IPS-18a (cell line): ENCODE measurements at regions not wholly inside any gene's neighbourhood (a gene's known extent, or its start where the extent isn't known, plus 50 kb on each side); places are given as distances from the start of the nearest gene placed in this dataset.
"Not testable (repeated sequence)": the region's sequence is repeated elsewhere in the genome, so short reads cannot be mapped to it uniquely, and the experiment has no call there.

ENCODE experiments used
- H3K27ac ChIP-seq: one replicate; pipeline ENCODE4 v1.5.1; 2013; ENCODE audit warnings: low read length
- H3K27me3 ChIP-seq: one replicate; pipeline ENCODE4 v1.6.1; 2013; ENCODE audit warnings: mild to moderate bottlenecking, low read length; ENCODE audit not compliant: control insufficient read depth, insufficient read depth
- H3K36me3 ChIP-seq: one replicate; pipeline ENCODE4 v1.6.1; 2013; ENCODE audit warnings: low read depth, low read length; ENCODE audit not compliant: control insufficient read depth
- H3K4me1 ChIP-seq: one replicate; pipeline ENCODE4 v1.6.1; 2013; ENCODE audit warnings: low read depth, low read length; ENCODE audit not compliant: control insufficient read depth
- H3K4me3 ChIP-seq: one replicate; pipeline ENCODE4 v1.5.1; 2013; ENCODE audit warnings: low read length
- H3K9ac ChIP-seq: one replicate; pipeline ENCODE4 v1.6.1; 2013; ENCODE audit warnings: mild to moderate bottlenecking, low read length, moderate library complexity
- H3K9me3 ChIP-seq: one replicate; pipeline ENCODE4 v1.6.1; 2013; ENCODE audit warnings: low read depth, low read length; ENCODE audit not compliant: control insufficient read depth

DNA sequence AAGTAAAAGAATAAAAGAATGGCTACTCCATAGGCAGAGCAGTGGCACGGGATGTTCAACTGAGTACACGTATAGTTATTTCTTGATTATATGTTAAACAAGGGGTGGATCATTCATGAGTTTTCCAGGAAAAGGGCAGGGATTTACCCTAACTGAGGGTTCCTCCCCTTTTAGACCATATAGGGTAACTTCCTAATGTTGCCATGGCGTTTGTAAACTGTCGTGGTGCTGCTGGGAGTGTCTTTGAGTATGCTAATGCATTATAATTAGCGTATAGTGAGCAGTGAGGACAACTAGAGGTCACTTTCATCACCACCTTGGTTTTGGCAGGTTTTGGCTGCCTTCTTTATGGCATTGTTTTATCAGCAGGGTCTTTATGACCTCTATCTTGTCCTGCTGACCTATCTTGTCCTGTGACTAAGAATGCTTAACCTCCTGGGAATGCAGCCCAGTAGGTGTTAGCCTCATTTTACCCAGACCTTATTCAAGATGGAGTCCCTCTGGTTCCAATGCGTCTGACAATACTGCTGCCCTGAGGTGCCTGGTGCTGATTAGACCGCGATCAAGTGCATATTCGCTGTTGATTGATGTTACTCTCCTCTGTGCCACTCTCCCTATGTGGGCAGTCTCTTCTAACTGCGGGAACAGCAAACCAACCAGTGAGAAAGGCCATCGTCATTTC, 67.6 kb upstream of the AMN1 start:
- no peak overlapping the region for H3K9ac ChIP-seq
- H3K27me3 ChIP-seq, result no peaks in the 10 kb centered on the region
- H3K4me1 ChIP-seq, result no peaks in the 10 kb centered on the region
- H3K36me3 ChIP-seq, result no peaks in the 10 kb centered on the region
- no peak overlapping the region for H3K4me3 ChIP-seq
- no peaks in the 10 kb centered on the region for H3K9me3 ChIP-seq
- no peak overlapping the region for H3K27ac ChIP-seq

DNA sequence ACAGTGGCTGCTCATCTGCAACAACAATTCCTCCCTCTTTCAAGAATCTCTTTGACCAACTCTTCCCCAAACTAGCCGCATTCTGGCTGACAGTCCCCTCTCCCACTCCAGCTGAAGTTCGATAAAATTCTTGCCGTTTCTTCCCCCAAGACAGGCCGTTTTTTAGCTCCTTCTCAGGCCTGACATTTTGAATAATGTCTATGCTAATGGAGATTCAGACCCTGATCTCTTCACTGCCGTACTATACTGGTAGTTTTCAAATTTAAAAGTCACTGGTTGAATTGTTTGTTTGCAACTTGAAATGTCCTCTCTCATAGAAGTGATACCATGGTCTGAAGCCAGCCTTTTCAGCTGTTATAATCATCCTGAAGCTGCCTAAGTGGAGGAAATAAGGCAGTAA, 65.9 kb upstream of the AMN1 start:
- Histone ChIP-seq H3K27me3 (no peaks in the 10 kb centered on the region), H3K9me3 (no peaks in the 10 kb centered on the region), H3K27ac (no peak overlapping the region), H3K9ac (no peak overlapping the region), H3K4me3 (no peak overlapping the region), H3K36me3 (no peaks in the 10 kb centered on the region), H3K4me1 (no peaks in the 10 kb centered on the region)

DNA sequence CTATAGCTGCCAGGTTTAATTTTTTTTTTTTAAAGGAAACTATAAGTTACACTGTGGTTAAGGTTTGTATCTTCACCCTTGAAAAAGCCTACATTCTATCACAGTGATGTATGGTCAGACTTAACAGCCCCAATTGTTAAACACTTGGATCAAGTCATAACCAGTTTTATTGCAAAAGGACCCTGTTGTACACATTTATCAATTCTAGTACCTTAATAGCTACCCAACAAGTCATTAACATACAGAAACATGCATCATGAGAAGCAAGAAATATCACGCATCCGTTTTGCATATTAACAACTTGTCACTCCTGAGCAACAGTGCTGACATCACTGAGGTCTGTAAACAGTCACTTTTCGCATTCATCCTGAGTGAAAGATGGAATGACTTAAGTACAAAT, 62.4 kb upstream of the AMN1 start:
- H3K27ac ChIP-seq, H3K27me3 ChIP-seq, H3K9ac ChIP-seq, H3K4me3 ChIP-seq, H3K36me3 ChIP-seq, H3K4me1 ChIP-seq, H3K9me3 ChIP-seq: not testable (repeated sequence)

DNA sequence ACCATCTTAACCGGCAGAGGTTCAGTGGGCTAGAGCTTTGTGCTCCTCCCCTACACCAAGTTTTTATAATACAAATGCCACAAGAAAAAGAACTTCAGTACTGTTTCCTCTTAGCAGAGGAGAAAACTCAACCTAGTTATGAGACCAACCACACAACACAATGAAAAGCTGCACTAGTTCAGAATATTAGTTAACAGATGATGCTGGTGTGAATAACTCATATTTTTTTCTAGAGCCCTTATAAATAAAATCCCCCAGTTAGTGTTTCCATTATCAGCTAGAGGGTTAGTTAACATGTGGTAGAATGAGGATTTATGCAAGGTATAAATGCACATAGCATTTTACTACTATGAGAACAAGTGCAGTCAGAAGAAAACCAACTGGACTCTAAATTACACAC, 61.9 kb upstream of the AMN1 start:
- Histone ChIP-seq H3K27me3 (no peaks in the 10 kb centered on the region), H3K9ac (no peak overlapping the region)

DNA sequence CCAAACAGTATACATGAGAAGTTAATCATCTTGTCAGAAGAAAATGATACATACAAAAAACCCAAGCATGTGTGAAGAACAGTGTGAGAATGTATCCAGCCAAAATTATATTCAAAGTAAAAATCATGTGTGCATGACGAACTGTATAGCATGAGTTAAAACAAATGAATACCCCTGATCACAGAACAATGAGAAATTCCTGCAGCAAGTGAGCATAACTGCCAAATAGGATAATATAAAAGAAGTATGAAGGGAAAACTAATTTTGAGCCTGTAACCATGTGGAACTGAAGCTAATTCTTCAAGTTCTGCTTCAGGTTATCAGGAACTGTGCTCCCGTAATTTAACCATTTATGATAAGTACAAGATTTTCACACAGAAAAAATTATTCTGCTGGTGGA, 56.5 kb upstream of the AMN1 start:
- H3K9me3 ChIP-seq, result no peaks in the 10 kb centered on the region
- H3K36me3 ChIP-seq, result no peaks in the 10 kb centered on the region
- H3K27ac ChIP-seq, result no peak overlapping the region
- no peak overlapping the region for H3K4me3 ChIP-seq
- H3K27me3 ChIP-seq, result no peaks in the 10 kb centered on the region
- H3K4me1 ChIP-seq, result no peaks in the 10 kb centered on the region
- no peak overlapping the region for H3K9ac ChIP-seq

More for the DNA sequence above, 61.9 kb upstream of the AMN1 start:
- Histone ChIP-seq H3K36me3 (no peaks in the 10 kb centered on the region), H3K4me1 (no peaks in the 10 kb centered on the region), H3K9me3 (no peaks in the 10 kb centered on the region), H3K4me3 (no peak overlapping the region), H3K27ac (no peak overlapping the region)

DNA sequence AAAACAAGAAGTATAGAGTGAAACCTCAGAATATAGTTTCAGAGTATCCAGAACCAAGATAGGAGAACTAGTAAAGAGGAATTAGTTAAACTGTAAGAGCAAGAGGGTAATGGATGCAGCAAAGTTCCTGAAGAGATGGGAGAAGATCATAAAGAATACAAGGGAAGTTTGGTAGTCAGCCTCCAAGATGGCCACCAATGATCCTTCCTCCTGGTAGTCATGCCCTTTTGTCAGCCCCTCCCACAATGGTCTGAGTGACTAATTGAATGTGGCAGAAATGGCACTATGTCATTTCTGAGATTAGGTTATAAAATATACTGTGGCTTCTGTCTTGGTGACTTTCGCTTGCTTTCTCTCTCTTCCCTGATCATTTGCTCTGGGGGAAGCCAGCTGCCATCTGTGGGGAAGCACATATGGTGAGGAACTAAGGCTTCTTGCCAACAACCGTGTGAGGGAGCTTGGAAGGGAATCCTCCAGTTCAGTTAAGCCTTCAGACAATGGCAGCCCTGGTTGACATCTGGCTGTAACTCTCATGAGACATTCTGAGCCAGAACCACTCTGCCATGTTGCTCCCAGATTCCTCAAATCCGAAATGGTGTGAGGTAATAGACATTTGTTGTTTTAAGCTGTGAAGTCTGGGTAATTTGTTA, 55.3 kb upstream of the AMN1 start:
- Histone ChIP-seq H3K9ac (no peak overlapping the region), H3K4me1 (no peaks in the 10 kb centered on the region), H3K36me3 (no peaks in the 10 kb centered on the region), H3K27ac (no peak overlapping the region), H3K4me3 (no peak overlapping the region), H3K27me3 (no peaks in the 10 kb centered on the region), H3K9me3 (no peaks in the 10 kb centered on the region)

DNA sequence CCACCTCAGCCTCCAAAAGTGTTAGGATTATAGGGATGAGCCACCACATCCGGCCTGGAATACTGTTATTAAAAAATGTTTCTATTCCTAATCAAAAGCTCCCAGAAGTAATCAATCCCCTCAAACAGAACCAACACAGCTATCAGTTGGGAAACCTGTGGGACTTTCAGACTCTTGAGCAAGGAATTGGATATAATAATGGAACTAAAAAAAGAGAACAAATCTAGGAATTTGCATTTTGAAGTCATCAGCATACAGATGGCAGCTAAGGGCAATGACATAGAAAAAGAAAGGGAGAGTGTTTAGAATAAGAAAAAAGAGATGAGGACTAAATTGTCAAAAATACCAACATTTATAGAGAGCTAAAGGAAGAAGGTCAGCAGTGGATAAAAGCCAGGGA, 54.7 kb upstream of the AMN1 start:
- Histone ChIP-seq H3K4me1 (no peaks in the 10 kb centered on the region), H3K27me3 (no peaks in the 10 kb centered on the region), H3K27ac (no peak overlapping the region), H3K9me3 (no peaks in the 10 kb centered on the region), H3K9ac (no peak overlapping the region), H3K4me3 (no peak overlapping the region), H3K36me3 (no peaks in the 10 kb centered on the region)

DNA sequence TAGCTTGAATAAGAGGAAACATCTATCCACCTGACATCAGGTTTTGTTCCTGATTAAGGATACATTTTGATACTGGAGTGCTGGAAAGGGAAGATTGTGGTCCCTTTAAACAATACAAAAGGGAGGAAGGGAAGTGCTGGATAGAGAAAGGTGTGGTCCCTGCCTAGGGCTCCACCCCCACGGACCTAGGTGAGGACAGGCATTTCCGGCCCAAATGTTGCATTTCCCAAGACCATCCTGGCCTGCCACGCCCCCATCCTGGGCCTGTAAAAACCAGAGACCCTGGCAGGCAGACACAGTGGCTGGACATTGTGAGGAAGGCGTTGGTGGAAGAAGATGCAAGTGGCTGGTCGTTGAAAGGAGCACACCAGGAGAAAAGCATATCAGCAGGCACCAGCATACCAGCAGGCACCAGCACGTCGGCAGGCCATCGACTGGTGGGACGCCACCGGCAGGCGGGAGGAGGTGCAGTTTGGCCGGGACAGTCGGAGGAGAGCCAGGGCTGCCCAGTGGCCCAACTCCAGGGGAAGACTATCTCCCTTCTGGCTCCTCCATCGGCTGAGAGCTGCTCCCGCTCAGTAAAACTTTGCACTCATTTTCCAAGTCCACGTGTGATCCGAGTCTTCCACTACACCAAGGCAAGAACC, 53.2 kb upstream of the AMN1 start:
- H3K9ac ChIP-seq, result no peak overlapping the region
- H3K27ac ChIP-seq, result no peak overlapping the region
- H3K4me1 ChIP-seq, result no peaks in the 10 kb centered on the region
- no peaks in the 10 kb centered on the region for H3K36me3 ChIP-seq
- no peak overlapping the region for H3K4me3 ChIP-seq
- no peaks in the 10 kb centered on the region for H3K9me3 ChIP-seq
- H3K27me3 ChIP-seq, result no peaks in the 10 kb centered on the region

DNA sequence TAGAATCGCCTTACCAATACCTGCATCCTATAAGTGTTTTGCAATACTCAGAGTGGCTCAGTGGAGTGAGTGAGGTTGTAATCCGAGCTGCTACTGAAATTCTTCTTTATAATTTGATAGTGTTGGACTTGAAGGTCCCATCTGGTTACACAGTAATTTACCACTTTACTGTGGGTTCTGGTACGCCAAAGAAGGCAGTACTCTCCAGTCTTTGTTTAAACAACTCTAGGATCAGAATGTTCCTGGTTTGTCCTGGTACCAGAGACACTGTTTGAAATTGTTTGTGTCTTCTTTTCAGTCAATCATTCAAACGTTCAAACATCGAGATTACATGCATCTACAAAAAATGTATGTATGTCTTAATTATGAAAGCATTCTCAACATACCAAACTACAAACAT, 51.3 kb upstream of the AMN1 start:
- H3K9me3 ChIP-seq, result no peaks in the 10 kb centered on the region
- no peak overlapping the region for H3K9ac ChIP-seq
- H3K4me3 ChIP-seq, result no peak overlapping the region
- no peak overlapping the region for H3K27ac ChIP-seq
- no peaks in the 10 kb centered on the region for H3K27me3 ChIP-seq
- H3K4me1 ChIP-seq, result no peaks in the 10 kb centered on the region
- no peaks in the 10 kb centered on the region for H3K36me3 ChIP-seq

DNA sequence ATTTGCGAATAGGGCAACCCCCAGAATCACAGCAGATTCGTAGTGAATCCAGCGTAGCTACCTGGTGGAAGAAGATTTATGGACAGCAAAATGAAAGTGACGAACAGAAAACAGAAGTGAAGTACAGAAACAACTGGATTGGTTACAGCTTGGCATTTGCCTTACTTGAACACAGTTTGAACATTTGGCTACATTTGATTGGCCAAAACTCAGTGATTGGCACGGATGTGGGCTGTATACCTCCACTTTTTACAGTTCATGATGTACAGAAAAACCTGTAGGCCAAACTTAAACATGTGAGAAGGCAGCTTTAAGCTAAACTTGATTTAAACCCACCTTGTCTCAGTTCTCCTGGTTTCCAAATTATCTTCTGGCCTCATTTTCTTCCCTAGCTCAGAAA, 49.9 kb upstream of the AMN1 start:
- H3K9me3 ChIP-seq, result no peaks in the 10 kb centered on the region
- H3K27ac ChIP-seq, result no peak overlapping the region
- H3K9ac ChIP-seq, result no peak overlapping the region
- no peaks in the 10 kb centered on the region for H3K4me1 ChIP-seq
- H3K36me3 ChIP-seq, result no peaks in the 10 kb centered on the region
- no peak overlapping the region for H3K4me3 ChIP-seq
- no peaks in the 10 kb centered on the region for H3K27me3 ChIP-seq
